Astrocyte of the spinal cord (primary cell): ENCODE measurements at regions not wholly inside any gene's neighbourhood (a gene's known extent, or its start where the extent isn't known, plus 50 kb on each side); places are given as distances from the start of the nearest gene placed in this dataset.

ENCODE experiments used
- DNase-seq: peaks from one replicate; pipeline ENCODE4 v3.0.0; 2011; ENCODE audit warnings: low read depth, low spot score
- H3K4me3 ChIP-seq: 2 replicates; pipeline ENCODE4 v1.5.1; 2011; ENCODE audit warnings: low read depth, mild to moderate bottlenecking, low read length, moderate library complexity
- in situ Hi-C: cut with HindIII; loops from 2 replicates; pipeline ENCODE4 v1.10.0; 2017; ENCODE audit warnings: low sequenced_read_pairs
- TF ChIP-seq, protein P1 (sequence below): IDR thresholded peaks from 2 replicates; pipeline ENCODE4 v1.5.1; 2012; ENCODE audit warnings: low read depth, mild to moderate bottlenecking, low read length, inconsistent platforms

DNA sequence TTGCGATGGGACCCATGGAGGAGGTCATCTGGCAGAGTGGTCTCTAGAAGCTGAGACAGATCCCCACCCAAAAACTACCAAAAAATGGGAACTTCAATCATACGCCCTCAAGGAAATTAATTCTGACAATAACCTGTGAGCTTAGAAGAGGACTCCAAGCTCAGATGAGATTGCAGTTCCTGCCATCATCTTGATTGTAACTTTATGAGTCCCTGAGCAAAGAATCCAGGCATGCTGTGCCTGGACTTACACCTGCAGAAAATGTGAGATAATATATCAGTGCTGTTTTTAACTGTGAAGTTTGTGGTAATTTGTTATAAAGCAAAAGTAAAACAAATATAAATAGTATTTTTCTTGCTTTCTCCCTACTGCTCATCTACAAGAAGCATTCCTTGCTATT lies 299.6 kb upstream of the MBL2 start:
- TF ChIP-seq, protein P1, sequence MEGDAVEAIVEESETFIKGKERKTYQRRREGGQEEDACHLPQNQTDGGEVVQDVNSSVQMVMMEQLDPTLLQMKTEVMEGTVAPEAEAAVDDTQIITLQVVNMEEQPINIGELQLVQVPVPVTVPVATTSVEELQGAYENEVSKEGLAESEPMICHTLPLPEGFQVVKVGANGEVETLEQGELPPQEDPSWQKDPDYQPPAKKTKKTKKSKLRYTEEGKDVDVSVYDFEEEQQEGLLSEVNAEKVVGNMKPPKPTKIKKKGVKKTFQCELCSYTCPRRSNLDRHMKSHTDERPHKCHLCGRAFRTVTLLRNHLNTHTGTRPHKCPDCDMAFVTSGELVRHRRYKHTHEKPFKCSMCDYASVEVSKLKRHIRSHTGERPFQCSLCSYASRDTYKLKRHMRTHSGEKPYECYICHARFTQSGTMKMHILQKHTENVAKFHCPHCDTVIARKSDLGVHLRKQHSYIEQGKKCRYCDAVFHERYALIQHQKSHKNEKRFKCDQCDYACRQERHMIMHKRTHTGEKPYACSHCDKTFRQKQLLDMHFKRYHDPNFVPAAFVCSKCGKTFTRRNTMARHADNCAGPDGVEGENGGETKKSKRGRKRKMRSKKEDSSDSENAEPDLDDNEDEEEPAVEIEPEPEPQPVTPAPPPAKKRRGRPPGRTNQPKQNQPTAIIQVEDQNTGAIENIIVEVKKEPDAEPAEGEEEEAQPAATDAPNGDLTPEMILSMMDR, result no peak
- in situ Hi-C loops, result no loop called here
- H3K4me3 ChIP-seq, result no peak overlapping the region
- no peak for DNase-seq

- TF ChIP-seq, protein P1, result no peak
- H3K4me3 ChIP-seq, result no peak overlapping the region
- in situ Hi-C loops, result no loop called here
- no peak for DNase-seq
Measured at GRCh38 chr10:53071505-53072125, 299.0 kb upstream of the MBL2 start.

DNA sequence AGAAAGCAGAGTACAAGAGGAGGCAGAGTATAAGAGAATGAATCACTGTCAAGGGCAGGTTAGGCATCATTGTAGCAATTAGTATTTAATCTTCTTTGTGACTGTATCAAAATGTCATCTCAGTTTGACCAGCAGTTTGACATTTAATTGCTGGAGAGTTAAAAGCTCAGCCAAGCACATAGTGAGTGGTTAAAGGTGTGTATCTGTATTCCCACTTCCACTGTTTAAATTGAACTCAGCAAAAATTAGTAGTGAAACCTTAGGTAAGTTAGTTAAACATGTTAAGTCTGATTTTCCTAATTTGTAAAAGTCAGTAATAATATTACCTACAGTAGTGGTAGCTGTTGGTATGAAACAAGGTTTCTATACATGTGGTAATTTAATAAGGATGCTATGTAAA lies 296.4 kb upstream of the MBL2 start:
- in situ Hi-C loops, result no loop called here
- no peak overlapping the region for H3K4me3 ChIP-seq
- no peak for DNase-seq
- TF ChIP-seq, protein P1, result no peak

DNA sequence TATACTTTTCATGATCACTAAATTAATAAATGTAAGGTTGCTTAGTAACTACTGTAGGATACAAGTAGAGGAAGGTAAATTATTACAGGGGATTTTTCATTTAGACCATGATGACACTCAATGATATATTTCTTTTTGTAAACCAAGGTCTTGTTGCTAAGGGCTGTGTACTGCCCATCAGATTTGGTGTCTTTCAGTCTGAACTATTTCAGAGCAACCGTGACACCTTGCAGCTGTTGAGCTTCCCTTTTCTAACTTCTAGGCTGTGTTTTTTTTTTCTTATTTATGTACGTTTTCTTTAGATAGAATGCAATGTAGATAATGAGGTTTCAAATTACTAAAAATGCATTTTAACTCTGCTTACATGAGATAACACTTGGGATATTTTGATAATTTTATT lies 292.0 kb upstream of the MBL2 start:
- no peak overlapping the region for H3K4me3 ChIP-seq
- no peak for DNase-seq
- TF ChIP-seq, protein P1, result no peak
- in situ Hi-C loops, result no loop called here

DNA sequence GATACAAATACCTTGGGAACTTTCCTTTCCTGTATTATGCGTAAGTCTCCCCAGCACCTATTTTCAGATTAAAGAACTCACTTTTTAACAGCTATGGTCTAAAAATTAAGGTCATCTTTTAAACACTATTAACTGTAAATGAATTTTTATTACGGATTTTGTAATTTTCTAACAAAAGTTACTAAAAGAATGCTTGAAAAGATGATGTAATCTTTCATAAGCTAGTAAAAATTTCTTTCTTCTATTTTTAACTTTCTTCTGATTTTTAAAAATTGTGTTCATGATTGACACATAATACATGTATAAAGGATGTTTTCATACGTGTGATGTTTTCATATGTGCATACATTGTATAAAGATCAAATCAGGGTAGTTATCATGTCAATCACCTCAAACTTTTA lies 291.2 kb upstream of the MBL2 start:
- in situ Hi-C loops, result no loop called here
- no peak for DNase-seq

GRCh38 chr10:53052521-53053164 lies 280.1 kb upstream of the MBL2 start:
- H3K4me3 ChIP-seq, result no peak overlapping the region
- TF ChIP-seq, protein P1, result no peak
- no peak for DNase-seq
- in situ Hi-C loops, result no loop called here

More for the DNA sequence above, 291.2 kb upstream of the MBL2 start:
- TF ChIP-seq, protein P1, result no peak
- H3K4me3 ChIP-seq, result no peak overlapping the region
